Lower leg skin (tissue), 3 donors: ENCODE measurements at regions not wholly inside any gene's neighbourhood (a gene's known extent, or its start where the extent isn't known, plus 50 kb on each side); places are given as distances from the start of the nearest gene placed in this dataset.

ENCODE experiments used
- CTCF ChIP-seq, 3 donors: fragments of 450-650 bp; IDR thresholded peaks; one replicate each; pipeline ENCODE4 v1.5.1; 2016; ENCODE audit warnings: antibody characterized with exemption in 3 of 3, mild to moderate bottlenecking in 3 of 3, moderate library complexity in 2 of 3
- POLR2A ChIP-seq, 2 donors: fragments of 450-650 bp; IDR thresholded peaks; one replicate each; pipeline ENCODE4 v1.6.1; 2016 to 2017; ENCODE audit warnings: antibody characterized with exemption in 2 of 2, mild to moderate bottlenecking in 1 of 2, moderate library complexity in 1 of 2

- TF ChIP-seq CTCF (IDR thresholded peaks at IDR 0.05), result no peak
- TF ChIP-seq POLR2A (IDR thresholded peaks at IDR 0.05), result no peak
Observed at GRCh38 chr14:58724206-58724605, 86.4 kb downstream of the DACT1 start.
